ENCODE measurements at regions not wholly inside any gene's neighbourhood (a gene's known extent, or its start where the extent isn't known, plus 50 kb on each side); places are given as distances from the start of the nearest gene placed in this dataset.

GRCh38 chr1:88441022-88441421, 243.1 kb upstream of the PKN2 start:
- TF ChIP-seq CTCF (IDR thresholded peaks at IDR 0.05) (no peak), EP300 (IDR thresholded peaks at IDR 0.05; ENCODE audit: low read depth) (no peak), POLR2AphosphoS5 (IDR thresholded peaks at IDR 0.05) (no peak), POLR2A (IDR thresholded peaks at IDR 0.05) (no peak)
